Ascending aorta (tissue), 2 donors: ENCODE measurements at regions not wholly inside any gene's neighbourhood (a gene's known extent, or its start where the extent isn't known, plus 50 kb on each side); places are given as distances from the start of the nearest gene placed in this dataset.

Experiments used
- DNase-seq, 2 donors: peaks; one replicate each; pipeline ENCODE4 v3.0.0-alpha.2; 2019; ENCODE audit warnings: low spot score in 2 of 2
- H3K27ac ChIP-seq, 2 donors: fragments of 200-600 bp; sonication (generic); one replicate each; pipeline ENCODE4 v1.5.1; 2016 to 2017; ENCODE audit warnings: mild to moderate bottlenecking in 1 of 2
- H3K27me3 ChIP-seq: fragments of 200-600 bp; sonication (generic); one replicate; pipeline ENCODE4 v1.5.1; 2017
- H3K36me3 ChIP-seq, 2 donors: fragments of 200-600 bp; sonication (generic); one replicate each; pipeline ENCODE4 v1.5.1; 2016
- H3K4me1 ChIP-seq, 2 donors: fragments of 200-600 bp; sonication (generic); one replicate each; pipeline ENCODE4 v1.5.1; 2016 to 2017; ENCODE audit warnings: mild to moderate bottlenecking in 1 of 2
- H3K4me3 ChIP-seq, 2 donors: fragments of 200-600 bp; sonication (generic); one replicate each; pipeline ENCODE4 v1.5.1; 2016 to 2017; ENCODE audit warnings: mild to moderate bottlenecking in 1 of 2
- H3K9me3 ChIP-seq, 2 donors: fragments of 200-600 bp; sonication (generic); one replicate each; pipeline ENCODE4 v1.5.1; 2016
- CTCF ChIP-seq, 3 experiments: fragments of 200-600 bp in 2 of 3; fragments of 450-650 bp in 1 of 3; sonication (generic) in 2 of 3; IDR thresholded peaks; one replicate each; pipeline ENCODE4 v1.5.1; 2016 to 2019; ENCODE audit warnings: antibody characterized with exemption in 3 of 3, mild to moderate bottlenecking in 1 of 3, moderate library complexity in 1 of 3
- intact Hi-C: fragments of 100-400 bp; cut with DNase I; formaldehyde crosslinking; loops from one replicate; pipeline ENCODE4 v1.15.1; 2023

- H3K27me3 ChIP-seq, result no peaks in the 10 kb centered on the region
- no peak overlapping the region for H3K4me3 ChIP-seq
- H3K9me3 ChIP-seq, result no peaks in the 10 kb centered on the region
- H3K4me1 ChIP-seq, result peaks cover 6 to 9% of the 10 kb centered on the region in 2 donors
- no peak overlapping the region for H3K27ac ChIP-seq
- intact Hi-C loops, result no loop called here
- no peaks in the 10 kb centered on the region for H3K36me3 ChIP-seq
- no peak for DNase-seq
- no peak for TF ChIP-seq CTCF (IDR thresholded peaks at IDR 0.05)
These were observed 477.9 kb downstream of the RPS24 start for GRCh38 chr10:78511324-78512204.

- no peaks in the 10 kb centered on the region for H3K9me3 ChIP-seq
- intact Hi-C loops, result no loop called here
- H3K4me3 ChIP-seq, result no peak overlapping the region
- H3K27ac ChIP-seq, result no peak overlapping the region
- TF ChIP-seq CTCF (IDR thresholded peaks at IDR 0.05), result no peak
- H3K4me1 ChIP-seq, result peaks cover 6 to 9% of the 10 kb centered on the region in 2 donors
- no peaks in the 10 kb centered on the region for H3K36me3 ChIP-seq
- no peaks in the 10 kb centered on the region for H3K27me3 ChIP-seq
- no peak for DNase-seq
These were observed 478.5 kb downstream of the RPS24 start for GRCh38 chr10:78512205-78512550.

GRCh38 chr10:78513330-78513729, 479.7 kb downstream of the RPS24 start:
- intact Hi-C loops, result no loop called here
- DNase-seq, result no peak
- Histone ChIP-seq H3K9me3 (no peaks in the 10 kb centered on the region), H3K27ac (no peak overlapping the region), H3K27me3 (no peaks in the 10 kb centered on the region), H3K4me3 (no peak overlapping the region), H3K4me1 (peaks cover 6% of the 10 kb centered on the region in 2 donors), H3K36me3 (no peaks in the 10 kb centered on the region)
- TF ChIP-seq CTCF (IDR thresholded peaks at IDR 0.05), result no peak

- Histone ChIP-seq H3K4me1 (peaks cover 6% of the 10 kb centered on the region in 2 donors), H3K27ac (no peak overlapping the region)
- DNase-seq, result no peak
These were observed 480.3 kb downstream of the RPS24 start for GRCh38 chr10:78513986-78514385.

GRCh38 chr10:78514459-78514858, 480.8 kb downstream of the RPS24 start:
- TF ChIP-seq CTCF (IDR thresholded peaks at IDR 0.05), result no peak
- intact Hi-C loops, result no loop called here
- no peak overlapping the region for H3K4me3 ChIP-seq
- peaks cover 6% of the 10 kb centered on the region in 2 donors for H3K4me1 ChIP-seq
- H3K27ac ChIP-seq, result peak overlapping the region; percentile 24 to 34
- no peak for DNase-seq
- no peaks in the 10 kb centered on the region for H3K36me3 ChIP-seq
- no peaks in the 10 kb centered on the region for H3K9me3 ChIP-seq
- H3K27me3 ChIP-seq, result no peaks in the 10 kb centered on the region

More at GRCh38 chr10:78513986-78514385, 480.3 kb downstream of the RPS24 start:
- Histone ChIP-seq H3K9me3 (no peaks in the 10 kb centered on the region), H3K36me3 (no peaks in the 10 kb centered on the region), H3K27me3 (no peaks in the 10 kb centered on the region), H3K4me3 (no peak overlapping the region)
- TF ChIP-seq CTCF (IDR thresholded peaks at IDR 0.05), result no peak
- intact Hi-C loops, result no loop called here
